ENCODE measurements at regions not wholly inside any gene's neighbourhood (a gene's known extent, or its start where the extent isn't known, plus 50 kb on each side); places are given as distances from the start of the nearest gene placed in this dataset.

DNA sequence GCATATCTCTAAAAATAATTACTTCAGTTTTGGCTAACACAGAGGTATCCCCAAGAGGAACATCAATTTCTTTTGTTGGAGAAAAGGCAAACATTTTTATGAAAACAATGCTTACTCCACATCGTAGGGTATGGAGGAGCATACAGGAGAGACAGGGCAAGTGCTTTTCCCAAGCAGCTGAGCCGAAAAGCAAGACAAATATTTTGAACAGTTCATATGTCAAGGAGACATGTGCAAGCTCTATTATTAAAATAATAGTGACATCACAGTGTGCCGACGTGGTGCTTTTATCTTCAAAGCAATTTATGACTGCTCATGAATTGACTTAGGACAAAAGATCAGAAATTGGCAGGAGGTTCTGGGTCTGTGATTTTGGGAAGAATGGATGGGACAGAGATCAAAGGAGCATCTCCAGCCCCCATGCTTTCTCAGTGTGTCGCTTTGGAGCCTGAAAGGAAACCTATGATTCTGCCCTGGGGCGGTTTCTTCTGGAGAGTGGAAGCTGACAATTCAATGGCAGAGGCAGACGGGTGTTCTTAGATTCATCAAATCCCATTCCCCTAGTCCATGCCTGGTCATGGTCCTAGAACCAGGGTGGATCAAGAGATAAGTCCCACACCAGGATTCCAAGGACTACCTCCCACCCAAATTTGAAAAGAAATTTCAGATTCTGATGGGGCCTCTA is 97.1 kb downstream of the JCAD start:
- DNase-seq = no peak

DNA sequence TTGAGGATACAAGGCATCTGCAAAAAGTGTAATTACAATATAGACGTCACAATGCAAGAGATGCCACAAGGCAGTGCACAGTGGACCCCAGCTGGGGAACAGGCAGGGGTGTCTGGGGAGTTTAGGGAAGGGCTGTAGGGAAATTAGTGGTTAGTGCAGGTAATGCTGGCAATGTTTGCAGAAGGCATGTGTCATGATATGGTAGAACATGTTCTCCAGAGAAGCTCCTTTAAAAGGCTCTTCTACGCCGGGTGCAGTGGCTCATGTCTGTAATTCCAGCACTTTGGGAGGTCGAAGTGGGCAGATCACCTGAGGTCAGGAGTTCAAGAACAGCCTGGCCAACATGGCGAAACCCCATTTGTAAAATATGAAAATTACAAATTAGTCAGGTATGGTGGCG is 98.0 kb downstream of the JCAD start:
- DNase-seq = no peak

- no peak for DNase-seq
Observed at GRCh38 chr10:29960261-29960660, 99.1 kb downstream of the JCAD start.

GRCh38 chr10:29959586-29959985 is 99.8 kb downstream of the JCAD start:
- DNase-seq = no peak

GRCh38 chr10:29958440-29958839 is 100.9 kb downstream of the JCAD start:
- DNase-seq = no peak

GRCh38 chr10:29957907-29958331 is 101.5 kb downstream of the JCAD start:
- no peak for DNase-seq

- no peak for DNase-seq
Observed at GRCh38 chr10:29957236-29957635, 102.2 kb downstream of the JCAD start.

GRCh38 chr10:29956335-29956924 is 103.0 kb downstream of the JCAD start:
- DNase-seq = no peak

GRCh38 chr10:29955329-29955935 is 104.0 kb downstream of the JCAD start:
- DNase-seq = no peak

DNA sequence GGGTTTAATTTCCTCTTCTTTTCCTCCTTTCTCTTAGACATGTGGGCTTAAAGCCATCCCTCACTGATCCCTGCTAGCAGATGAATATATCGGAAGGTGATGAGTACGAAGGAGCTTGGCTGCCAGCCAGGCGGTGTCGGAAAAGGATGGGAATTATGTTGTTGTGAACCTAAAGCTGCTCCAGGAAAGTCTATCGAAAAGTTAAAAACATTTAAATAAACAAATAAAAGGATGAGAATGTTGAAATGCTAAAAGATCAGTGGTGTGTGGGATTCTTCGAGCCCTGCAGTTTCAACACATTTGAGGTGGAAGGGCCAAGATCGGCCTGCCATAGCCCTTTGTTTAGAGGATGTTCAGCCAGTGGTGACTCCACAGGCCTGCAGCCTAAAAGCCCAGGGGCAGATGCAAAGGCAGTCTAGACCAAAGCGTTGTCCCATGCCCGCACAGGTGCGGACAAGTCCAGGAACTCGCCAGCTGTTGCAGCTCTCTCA is 107.9 kb downstream of the JCAD start:
- DNase-seq = no peak

DNA sequence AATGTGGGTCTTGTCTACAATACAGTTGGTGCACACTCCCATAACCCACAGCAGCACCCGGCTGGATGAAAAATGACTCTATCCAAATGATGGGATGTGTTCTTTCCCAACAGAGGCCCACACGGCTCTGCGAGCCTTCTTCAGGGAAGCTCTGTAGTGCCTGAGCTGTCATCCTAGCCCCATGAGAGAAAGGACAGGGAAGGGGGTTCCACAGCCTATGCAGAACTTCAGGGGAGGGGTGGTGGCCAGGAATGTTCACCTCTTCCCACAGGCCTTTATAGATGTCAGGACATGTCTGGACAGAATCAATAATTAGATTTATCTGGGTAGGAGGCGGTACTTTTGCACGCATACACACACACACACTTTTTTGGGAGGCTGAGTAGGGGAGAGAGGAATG is 109.0 kb downstream of the JCAD start:
- no peak for DNase-seq

GRCh38 chr10:29949411-29950011 is 109.9 kb downstream of the JCAD start:
- no peak for DNase-seq

- no peak for DNase-seq
Observed at GRCh38 chr10:29948881-29949355, 110.5 kb downstream of the JCAD start.

- DNase-seq = no peak
Observed at GRCh38 chr10:29947701-29948060, 111.7 kb downstream of the JCAD start.

DNA sequence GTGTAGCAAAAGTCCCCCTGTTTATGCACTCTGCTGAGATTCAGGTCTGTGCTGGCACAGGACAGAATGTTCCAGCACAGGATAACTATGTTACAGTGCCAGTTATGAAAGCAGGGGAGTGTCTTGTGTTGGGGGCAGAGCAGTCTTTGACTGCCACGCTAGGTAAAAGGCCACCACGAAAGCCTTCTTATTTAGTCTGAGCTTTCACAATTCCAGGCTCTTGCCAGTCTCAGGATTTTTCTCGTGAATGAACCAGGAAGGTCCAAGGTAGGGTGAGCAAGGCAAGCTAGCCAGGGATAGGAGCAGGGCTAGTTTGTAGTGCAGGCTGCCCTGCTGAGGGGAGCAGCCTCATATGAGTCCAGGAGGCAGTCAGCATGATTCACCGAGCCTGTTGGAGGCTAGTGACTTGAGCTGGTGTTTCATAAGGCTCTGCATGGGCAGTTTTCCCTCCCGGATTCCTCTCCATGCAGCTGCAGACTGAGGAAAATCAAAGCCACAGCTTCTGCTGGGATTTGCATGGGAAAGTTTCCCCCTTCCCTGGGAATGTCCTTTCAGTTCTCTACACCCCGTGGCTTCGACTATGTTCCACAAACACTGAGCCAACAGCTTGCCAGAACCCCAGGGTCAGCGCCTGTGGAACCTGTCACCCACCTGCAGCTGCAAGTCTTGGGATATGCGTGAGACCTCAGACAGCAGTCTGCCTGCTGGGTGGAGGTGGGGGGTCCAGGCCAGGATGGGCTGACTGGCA is 112.3 kb downstream of the JCAD start:
- no peak for DNase-seq

- DNase-seq = no peak
Observed at GRCh38 chr10:29946614-29946952, 112.8 kb downstream of the JCAD start.

DNA sequence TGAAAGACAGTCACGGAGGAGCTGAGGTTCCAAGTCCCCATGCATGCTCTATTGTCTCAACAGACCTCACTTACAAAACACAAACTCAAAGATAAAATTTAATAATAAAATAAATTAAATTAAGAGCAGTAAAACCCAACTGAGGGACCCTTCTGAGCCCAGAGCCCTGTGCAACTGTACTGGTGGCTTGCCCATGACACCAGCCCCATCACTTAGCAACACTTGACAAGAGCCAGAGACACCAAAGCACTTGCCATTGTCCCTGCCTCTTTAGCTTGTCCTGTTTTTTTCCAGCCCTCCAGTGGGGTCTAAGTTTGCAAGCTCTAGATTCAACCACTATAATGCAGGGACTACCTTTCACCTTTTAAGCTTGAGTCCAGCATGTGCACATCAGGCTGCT is 117.9 kb downstream of the JCAD start:
- no peak for DNase-seq

DNA sequence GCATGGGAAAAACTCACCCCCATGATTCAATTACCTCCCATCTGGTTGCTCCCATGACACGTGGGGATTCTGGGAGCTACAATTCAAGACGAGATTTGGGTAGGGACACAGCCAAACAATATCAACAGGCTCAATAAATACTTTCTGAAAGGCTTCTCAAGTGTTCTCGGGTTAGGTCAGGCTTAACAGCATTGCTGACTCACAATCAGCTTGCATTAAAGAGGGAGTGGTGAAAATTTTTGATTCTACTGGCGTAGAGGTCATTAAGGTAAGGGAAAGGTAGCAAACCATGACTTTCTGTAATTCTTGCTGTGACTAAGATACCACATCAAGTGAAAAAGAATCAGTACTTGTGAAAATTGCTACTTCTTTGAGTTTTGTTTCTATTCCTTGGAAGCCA is 126.4 kb downstream of the JCAD start:
- no peak for DNase-seq

GRCh38 chr10:29931833-29932232 is 127.6 kb downstream of the JCAD start:
- DNase-seq = no peak

DNA sequence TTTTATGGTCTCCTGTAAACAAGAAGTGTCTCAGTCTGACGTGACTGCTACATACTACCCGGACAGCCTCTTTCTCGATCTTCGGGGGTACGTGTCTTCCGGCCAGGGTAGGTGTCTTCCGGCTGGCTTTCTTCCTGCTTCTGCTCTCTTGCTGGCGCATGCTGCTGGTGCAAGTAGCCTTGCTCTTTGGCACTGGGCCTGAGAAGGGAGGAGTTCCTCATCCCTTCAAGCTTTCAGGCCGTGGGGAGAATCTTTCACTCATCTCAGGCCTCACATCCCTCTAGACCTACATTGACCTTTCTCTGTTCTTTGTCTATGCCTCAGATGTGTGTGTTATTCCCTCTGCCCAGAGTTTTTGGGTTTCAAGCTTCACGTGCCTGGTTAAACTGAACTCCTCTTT is 130.4 kb downstream of the JCAD start:
- no peak for DNase-seq

GRCh38 chr10:29926693-29927048 is 132.7 kb downstream of the JCAD start:
- no peak for DNase-seq

DNA sequence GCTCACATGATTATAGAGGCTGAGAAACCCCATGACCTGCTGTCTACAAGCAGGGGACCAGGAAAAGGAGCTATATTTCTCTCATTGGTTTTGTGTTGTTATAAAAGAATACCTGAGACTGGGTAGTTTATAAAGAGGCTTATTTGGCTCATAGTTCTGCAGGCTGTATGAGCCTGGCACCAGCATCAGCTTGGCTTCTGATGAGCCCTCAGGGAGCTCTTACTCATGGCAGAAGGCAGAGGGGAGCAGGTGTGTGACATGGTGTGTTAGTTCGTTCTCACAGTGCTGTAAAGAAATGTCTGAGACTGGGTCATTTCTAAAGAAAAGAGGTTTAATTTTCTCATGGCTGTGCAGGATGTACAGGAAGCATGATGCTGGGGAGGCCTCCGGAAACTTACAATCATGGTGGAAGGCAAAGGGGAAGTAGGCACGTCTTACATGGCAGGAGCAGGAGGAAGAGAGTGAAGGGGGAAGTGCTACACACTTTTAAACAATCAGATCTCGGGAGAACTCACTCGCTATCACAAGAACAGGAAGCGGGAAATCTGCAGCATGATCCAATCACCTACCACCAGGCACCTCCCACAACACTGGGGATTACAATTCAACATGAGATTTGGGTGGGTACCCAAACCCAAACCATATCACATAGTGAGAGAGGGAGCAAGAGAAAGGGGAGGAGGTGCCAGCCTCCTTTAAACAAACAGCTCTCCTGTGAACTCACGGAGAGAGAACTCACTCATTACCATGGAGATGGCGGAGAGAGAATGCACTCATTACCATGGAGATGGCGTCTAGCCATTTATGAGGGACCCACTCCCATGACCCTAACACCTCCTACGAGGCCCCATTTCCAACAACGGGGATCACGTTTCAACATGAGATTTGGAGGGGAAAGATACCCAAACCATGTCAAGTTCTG is 133.4 kb downstream of the JCAD start:
- no peak for DNase-seq

Measured in CD4-positive, alpha-beta T cell treated with Interleukin-17A for 4 hours (primary cell).